ENCODE measurements at regions not wholly inside any gene's neighbourhood (a gene's known extent, or its start where the extent isn't known, plus 50 kb on each side); places are given as distances from the start of the nearest gene placed in this dataset.
"Not testable (repeated sequence)": the region's sequence is repeated elsewhere in the genome, so short reads cannot be mapped to it uniquely, and the experiment has no call there.

DNA sequence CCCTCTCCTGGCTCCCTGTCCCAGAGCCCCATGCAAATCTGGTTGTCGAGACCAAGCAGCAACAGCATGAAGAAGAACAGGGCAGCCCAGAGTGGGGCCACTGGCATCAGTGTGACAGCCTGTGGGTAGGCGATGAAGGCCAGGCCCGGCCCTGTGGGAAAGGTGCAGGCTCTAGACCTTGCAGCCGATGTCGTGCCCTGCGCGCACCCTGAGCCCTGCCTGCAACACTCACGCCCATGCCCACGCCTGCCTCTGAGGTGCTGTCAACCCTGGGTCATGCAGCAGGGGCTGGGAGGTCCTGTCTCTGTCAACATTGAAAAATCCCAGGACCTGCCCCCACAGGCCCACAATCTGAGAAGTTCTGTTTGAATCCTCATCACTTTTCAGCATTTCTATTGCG lies 204.0 kb upstream of the TP53TG3 start:
- not testable (repeated sequence) for TF ChIP-seq EZH2 (IDR thresholded peaks at IDR 0.05; ENCODE audit: borderline replicate concordance, low read length)
- TF ChIP-seq, protein P1, sequence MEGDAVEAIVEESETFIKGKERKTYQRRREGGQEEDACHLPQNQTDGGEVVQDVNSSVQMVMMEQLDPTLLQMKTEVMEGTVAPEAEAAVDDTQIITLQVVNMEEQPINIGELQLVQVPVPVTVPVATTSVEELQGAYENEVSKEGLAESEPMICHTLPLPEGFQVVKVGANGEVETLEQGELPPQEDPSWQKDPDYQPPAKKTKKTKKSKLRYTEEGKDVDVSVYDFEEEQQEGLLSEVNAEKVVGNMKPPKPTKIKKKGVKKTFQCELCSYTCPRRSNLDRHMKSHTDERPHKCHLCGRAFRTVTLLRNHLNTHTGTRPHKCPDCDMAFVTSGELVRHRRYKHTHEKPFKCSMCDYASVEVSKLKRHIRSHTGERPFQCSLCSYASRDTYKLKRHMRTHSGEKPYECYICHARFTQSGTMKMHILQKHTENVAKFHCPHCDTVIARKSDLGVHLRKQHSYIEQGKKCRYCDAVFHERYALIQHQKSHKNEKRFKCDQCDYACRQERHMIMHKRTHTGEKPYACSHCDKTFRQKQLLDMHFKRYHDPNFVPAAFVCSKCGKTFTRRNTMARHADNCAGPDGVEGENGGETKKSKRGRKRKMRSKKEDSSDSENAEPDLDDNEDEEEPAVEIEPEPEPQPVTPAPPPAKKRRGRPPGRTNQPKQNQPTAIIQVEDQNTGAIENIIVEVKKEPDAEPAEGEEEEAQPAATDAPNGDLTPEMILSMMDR (IDR thresholded peaks at IDR 0.05; ENCODE audit: low read length), result not testable (repeated sequence)

All from OCI-LY1 (cell line).